Fibroblast of villous mesenchyme (primary cell): ENCODE measurements at regions not wholly inside any gene's neighbourhood (a gene's known extent, or its start where the extent isn't known, plus 50 kb on each side); places are given as distances from the start of the nearest gene placed in this dataset.
"Not testable (repeated sequence)": the region's sequence is repeated elsewhere in the genome, so short reads cannot be mapped to it uniquely, and the experiment has no call there.

Source experiments
- DNase-seq: peaks from one replicate; pipeline ENCODE4 v3.0.0-alpha.2; 2010; ENCODE audit warnings: low read depth
- H3K4me3 ChIP-seq: 2 replicates; pipeline ENCODE4 v1.5.1; 2011; ENCODE audit warnings: low read depth, mild to moderate bottlenecking, low read length
- CTCF ChIP-seq: IDR thresholded peaks from 2 replicates; pipeline ENCODE4 v1.5.1; 2012; ENCODE audit warnings: low read depth, mild to moderate bottlenecking, low read length; ENCODE audit not compliant: insufficient read depth

DNA sequence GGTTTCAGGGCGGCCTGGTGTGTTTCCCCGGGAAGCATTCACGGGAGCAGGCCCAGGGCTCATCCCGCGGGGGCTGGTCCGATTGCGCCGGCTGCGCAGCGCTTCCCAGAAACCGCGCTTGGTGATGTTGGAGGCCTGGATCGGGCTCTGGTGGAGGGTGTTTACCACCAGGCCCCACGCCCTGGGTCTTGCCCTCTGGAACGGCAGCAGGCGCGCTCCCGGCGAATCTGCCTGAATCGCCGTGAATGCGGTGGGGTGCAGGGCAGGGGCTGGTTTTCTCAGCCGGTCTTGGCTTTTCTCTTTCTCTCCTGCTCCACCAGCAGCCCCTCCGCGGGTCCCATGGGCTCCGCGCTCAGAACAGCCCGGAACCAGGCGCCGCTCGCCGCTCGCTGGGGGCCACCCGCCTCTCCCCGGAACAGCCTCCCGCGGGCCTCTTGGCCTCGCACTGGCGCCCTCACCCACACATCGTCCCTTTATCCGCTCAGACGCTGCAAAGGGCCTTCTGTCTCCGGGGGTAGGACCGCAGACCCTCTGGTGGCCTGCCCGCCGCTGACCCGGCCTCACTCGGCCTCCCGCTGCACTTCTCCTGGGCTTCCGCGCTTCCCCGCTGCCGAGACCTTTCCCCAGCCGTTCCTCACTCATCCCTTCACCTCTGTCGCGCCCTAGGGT, 69.4 kb upstream of the GJB6 start:
- TF ChIP-seq CTCF, result no peak
- no peak overlapping the region for H3K4me3 ChIP-seq
- DNase-seq, result no peak

GRCh38 chr13:20301015-20301402, 68.9 kb upstream of the GJB6 start:
- no peak for DNase-seq
- no peak overlapping the region for H3K4me3 ChIP-seq
- TF ChIP-seq CTCF, result no peak

- TF ChIP-seq CTCF, result no peak
- no peak overlapping the region for H3K4me3 ChIP-seq
- no peak for DNase-seq
Measured at GRCh38 chr13:20297181-20297580, 65.1 kb upstream of the GJB6 start.

DNA sequence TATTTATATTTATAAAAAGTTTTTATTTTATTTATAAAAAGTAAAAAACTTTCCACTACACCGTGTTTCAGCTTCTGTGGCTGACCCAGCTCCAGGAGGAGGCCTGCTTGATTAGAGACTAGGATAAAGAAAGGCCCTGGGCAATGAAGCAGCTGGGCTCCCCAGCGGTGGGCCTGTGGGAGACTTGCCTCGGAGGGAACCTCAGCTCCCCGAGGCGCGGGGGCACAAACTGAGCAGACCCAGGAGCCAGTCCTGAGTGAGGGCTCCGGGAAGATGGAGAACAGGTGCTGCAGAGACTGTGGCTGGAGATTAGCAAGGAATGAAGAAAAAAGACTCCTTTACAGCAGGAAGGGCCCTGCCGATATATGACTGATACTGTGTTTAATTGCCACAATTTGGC, 63.8 kb upstream of the GJB6 start:
- no peak for DNase-seq
- H3K4me3 ChIP-seq, result no peak overlapping the region
- no peak for TF ChIP-seq CTCF

- H3K4me3 ChIP-seq, result no peak overlapping the region
- no peak for DNase-seq
- peak; percentile 16 for TF ChIP-seq CTCF
Measured at GRCh38 chr13:20294497-20294896, 62.4 kb upstream of the GJB6 start.

DNA sequence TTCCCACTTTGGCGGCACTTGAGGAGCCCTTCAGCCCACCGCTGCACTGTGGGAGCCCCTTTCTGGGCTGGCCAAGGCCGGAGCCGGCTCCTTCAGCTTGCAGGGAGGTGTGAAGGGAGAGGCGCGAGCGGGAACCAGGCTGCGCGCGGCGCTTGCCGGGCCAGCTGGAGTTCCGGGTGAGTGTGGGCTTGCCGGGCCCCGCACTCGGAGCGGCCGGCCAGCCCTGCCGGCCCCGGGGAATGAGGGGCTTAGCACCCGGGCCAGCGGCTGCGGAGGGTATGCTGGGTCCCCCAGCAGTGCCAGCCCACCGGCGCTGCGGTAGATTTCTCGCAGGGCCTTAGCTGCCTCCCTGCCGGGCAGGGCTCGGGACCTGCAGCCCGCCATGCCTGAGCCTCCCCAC, 60.2 kb upstream of the GJB6 start:
- not testable (repeated sequence) for H3K4me3 ChIP-seq, DNase-seq

DNA sequence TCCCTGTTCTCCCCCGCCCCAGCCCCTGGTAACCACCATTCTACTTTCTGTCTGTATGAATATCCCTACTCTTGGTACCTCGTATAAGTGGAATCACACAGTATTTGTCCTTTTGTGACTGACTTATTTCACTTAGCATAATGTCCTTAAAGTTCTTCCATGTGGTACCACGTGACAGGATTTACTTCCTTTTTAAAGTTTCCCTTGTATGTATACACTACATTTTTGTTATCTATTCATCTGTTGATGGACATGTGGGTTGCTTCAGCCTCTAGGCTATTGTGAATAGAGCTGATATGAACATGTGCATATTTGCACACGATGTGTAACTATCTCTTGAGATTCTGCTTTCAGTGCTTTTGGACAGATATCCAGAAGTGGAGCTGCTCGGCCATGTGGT, 59.6 kb upstream of the GJB6 start:
- TF ChIP-seq CTCF, result no peak
- DNase-seq, result no peak
- no peak overlapping the region for H3K4me3 ChIP-seq
